Coronary artery (tissue), 2 donors: ENCODE measurements at regions not wholly inside any gene's neighbourhood (a gene's known extent, or its start where the extent isn't known, plus 50 kb on each side); places are given as distances from the start of the nearest gene placed in this dataset.

Experiments
- DNase-seq: peaks from one replicate; pipeline ENCODE4 v3.0.0-alpha.2; 2017; ENCODE audit warnings: low spot score
- H3K27ac ChIP-seq, 2 donors: fragments of 200-600 bp; sonication (generic); one replicate each; pipeline ENCODE4 v1.5.1; 2016 to 2019
- H3K4me3 ChIP-seq: fragments of 200-600 bp; sonication (generic); 2 replicates; pipeline ENCODE4 v1.5.1; 2016; ENCODE audit warnings: mild to moderate bottlenecking, moderate library complexity
- CTCF ChIP-seq: fragments of 200-600 bp; sonication (generic); IDR thresholded peaks from one replicate; pipeline ENCODE4 v1.5.1; 2019; ENCODE audit warnings: antibody characterized with exemption

GRCh38 chr12:30041096-30041495, 257.4 kb upstream of the TMTC1 start:
- no peak for TF ChIP-seq CTCF
- H3K27ac ChIP-seq, result no peak overlapping the region
- DNase-seq, result no peak
- H3K4me3 ChIP-seq, result no peak overlapping the region

GRCh38 chr12:30030693-30031374, 247.1 kb upstream of the TMTC1 start:
- no peak for DNase-seq
- Histone ChIP-seq H3K27ac (no peak overlapping the region), H3K4me3 (no peak overlapping the region)
- TF ChIP-seq CTCF, result no peak

- no peak overlapping the region for H3K4me3 ChIP-seq
- H3K27ac ChIP-seq, result no peak overlapping the region
- DNase-seq, result no peak
- TF ChIP-seq CTCF, result no peak
These were observed 243.0 kb upstream of the TMTC1 start for GRCh38 chr12:30026621-30027234.

GRCh38 chr12:30025317-30025716, 241.6 kb upstream of the TMTC1 start:
- TF ChIP-seq CTCF, result no peak
- no peak for DNase-seq
- no peak overlapping the region for H3K27ac ChIP-seq
- H3K4me3 ChIP-seq, result no peak overlapping the region

DNA sequence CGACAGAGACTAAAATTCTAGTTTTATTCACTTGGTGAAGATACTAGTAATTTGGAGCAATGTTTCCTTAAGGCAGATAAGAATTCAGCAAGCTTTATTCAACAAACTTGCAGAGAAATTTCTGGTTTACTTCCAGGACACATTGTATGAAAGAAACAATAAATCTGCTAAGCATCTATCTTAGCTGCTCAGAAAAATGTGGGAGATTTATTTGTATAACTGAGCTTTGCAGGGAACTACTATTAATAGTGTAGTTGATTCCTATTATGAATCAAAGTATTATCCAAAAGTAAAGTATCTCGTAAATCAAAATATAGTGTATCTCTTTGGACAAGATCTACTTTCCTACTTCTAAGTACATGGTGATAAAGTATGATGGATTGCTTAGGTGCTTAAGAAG, 239.4 kb upstream of the TMTC1 start:
- DNase-seq, result no peak
- no peak for TF ChIP-seq CTCF
- no peak overlapping the region for H3K4me3 ChIP-seq
- no peak overlapping the region for H3K27ac ChIP-seq

DNA sequence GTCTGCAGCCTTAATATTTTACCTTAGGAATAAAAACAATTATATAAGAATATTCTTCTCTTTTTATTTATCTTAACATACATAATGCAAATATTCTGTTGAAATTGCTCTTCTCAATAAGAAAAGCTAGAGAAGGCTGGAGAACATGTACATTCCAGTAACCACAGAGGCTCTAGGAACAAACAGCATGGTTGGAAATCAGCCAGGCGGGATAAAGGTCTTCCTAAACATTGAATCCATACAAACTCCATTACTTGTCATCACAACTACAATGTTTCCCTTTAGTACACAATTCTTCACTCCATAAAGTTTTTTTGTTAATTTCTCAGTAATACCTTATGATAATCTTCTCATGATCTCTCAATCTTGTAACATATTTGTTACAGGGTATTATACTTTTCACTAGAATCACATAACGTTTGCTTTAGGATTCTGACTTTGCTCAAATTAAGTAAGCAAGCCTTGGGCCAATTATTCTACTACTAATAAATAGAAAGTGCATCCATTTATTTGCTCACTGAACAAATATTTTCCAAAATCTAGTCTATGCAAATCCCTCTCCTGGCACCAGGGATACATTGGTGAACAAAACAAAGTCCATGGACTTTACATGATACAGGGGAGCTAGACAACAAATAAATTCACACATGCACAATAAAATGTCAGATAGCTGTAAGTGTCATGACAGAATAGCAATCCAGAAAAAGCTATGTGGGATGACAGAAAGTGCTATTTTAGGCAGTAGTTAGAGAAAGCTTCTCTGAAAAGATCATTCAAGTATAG, 237.5 kb upstream of the TMTC1 start:
- no peak for DNase-seq
- no peak overlapping the region for H3K4me3 ChIP-seq
- no peak for TF ChIP-seq CTCF
- no peak overlapping the region for H3K27ac ChIP-seq
